Mucosa of descending colon (tissue), 3 donors: ENCODE measurements at regions not wholly inside any gene's neighbourhood (a gene's known extent, or its start where the extent isn't known, plus 50 kb on each side); places are given as distances from the start of the nearest gene placed in this dataset.

ENCODE experiments used
- ATAC-seq: fragments of 200-7000 bp; cut with Tn5 transposase; one replicate; pipeline ENCODE4 v1.9.1; 2020; ENCODE audit warnings: mild to moderate bottlenecking, moderate library complexity
- DNase-seq, 3 donors: peaks; one replicate each; pipeline ENCODE4 v3.0.0-alpha.2; 2020
- H3K36me3 ChIP-seq: fragments of 200-600 bp; one replicate; pipeline ENCODE4 v1.8.0; 2021; ENCODE audit warnings: low read depth, mild to moderate bottlenecking
- H3K4me1 ChIP-seq: fragments of 200-600 bp; one replicate; pipeline ENCODE4 v1.8.0; 2021; ENCODE audit warnings: low read depth, mild to moderate bottlenecking
- H3K4me3 ChIP-seq: fragments of 200-600 bp; one replicate; pipeline ENCODE4 v1.8.0; 2021; ENCODE audit warnings: mild to moderate bottlenecking
- H3K9me3 ChIP-seq: fragments of 200-600 bp; one replicate; pipeline ENCODE4 v1.8.0; 2021; ENCODE audit warnings: mild to moderate bottlenecking
- intact Hi-C, 2 donors: fragments of 100-400 bp; cut with DNase I in 1 of 2; cut with micrococcal nuclease in 1 of 2; formaldehyde crosslinking; loops; one replicate each; pipeline versions ENCODE4 v1.11.0 to v1.11.1; 2022; cut with DNase I, micrococcal nuclease
- TF ChIP-seq, protein P1 (sequence below): fragments of 200-600 bp; IDR thresholded peaks from one replicate; pipeline ENCODE4 v1.8.0; 2022; ENCODE audit warnings: antibody characterized with exemption, mild to moderate bottlenecking
- donor health status: DM: no; HTN: no; CAD: no; lungs with moderate emphysema.
- donor health status: DM: no; HTN: no; CAD: no.
- donor health status: DM: no; HTN: yes; CAD: no.

DNA sequence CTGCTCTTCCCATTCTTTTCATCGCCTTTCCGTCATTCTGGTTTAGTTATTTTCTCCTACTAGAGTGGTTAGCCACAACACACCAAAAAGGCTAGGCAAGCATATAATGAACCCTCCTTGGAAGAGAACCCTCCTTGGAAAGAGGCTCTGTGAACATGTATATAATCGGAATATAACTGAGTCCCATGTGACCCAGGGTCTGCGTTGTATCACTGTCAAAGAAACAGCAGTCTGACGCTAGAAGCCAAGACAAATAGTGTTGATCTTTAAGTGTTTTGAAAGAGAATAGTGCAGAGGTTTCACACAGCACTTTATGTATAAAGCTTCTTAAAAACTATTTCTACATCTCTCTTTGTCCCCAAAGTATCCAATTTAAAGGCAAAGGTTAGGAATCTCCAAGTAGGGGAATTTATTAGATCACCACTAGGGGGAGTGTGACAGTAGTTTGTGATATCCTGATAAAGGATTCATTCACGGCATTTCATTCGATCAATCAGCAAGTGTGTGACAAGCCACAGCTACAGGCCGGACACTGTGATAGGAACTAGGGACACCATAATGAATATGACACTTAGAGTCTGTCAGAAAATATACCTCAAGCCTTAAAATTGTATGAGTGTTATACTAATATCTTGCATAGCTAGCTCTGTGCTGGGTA, 395.3 kb downstream of the CD109 start:
- TF ChIP-seq, protein P1, sequence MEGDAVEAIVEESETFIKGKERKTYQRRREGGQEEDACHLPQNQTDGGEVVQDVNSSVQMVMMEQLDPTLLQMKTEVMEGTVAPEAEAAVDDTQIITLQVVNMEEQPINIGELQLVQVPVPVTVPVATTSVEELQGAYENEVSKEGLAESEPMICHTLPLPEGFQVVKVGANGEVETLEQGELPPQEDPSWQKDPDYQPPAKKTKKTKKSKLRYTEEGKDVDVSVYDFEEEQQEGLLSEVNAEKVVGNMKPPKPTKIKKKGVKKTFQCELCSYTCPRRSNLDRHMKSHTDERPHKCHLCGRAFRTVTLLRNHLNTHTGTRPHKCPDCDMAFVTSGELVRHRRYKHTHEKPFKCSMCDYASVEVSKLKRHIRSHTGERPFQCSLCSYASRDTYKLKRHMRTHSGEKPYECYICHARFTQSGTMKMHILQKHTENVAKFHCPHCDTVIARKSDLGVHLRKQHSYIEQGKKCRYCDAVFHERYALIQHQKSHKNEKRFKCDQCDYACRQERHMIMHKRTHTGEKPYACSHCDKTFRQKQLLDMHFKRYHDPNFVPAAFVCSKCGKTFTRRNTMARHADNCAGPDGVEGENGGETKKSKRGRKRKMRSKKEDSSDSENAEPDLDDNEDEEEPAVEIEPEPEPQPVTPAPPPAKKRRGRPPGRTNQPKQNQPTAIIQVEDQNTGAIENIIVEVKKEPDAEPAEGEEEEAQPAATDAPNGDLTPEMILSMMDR, result peak; percentile 36
- Histone ChIP-seq H3K4me3 (no peak overlapping the region), H3K36me3 (no peaks in the 10 kb centered on the region), H3K4me1 (no peaks in the 10 kb centered on the region), H3K9me3 (no peaks in the 10 kb centered on the region)
- no peak for ATAC-seq
- intact Hi-C loops, result loop anchor here (5.0 to 10.0 kb wide), 2 partner anchors 1114 to 1121 kb away; partner anchors contain the start of gene COL12A1 (in 1 of the 2)
- no peak for DNase-seq

DNA sequence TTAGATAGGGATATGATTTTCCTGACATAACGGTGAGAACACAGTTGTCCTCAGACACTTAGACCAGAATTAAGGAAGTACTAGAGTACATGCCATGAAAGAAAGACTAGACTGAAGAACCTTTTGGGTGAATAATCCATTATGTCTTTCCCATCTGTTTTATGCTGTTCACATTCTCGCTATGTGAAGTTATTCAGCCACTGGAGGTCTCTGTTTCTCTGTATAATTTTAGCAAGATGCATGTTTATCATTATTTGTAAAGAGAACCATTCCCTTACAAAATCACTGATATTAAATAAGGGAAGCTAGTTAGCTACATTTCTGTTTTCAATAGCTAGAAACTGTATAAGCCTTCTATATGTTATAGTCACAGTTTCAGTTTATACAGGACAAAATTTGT, 391.9 kb downstream of the CD109 start:
- no peaks in the 10 kb centered on the region for H3K9me3 ChIP-seq
- intact Hi-C loops, result no loop called here
- no peak for ATAC-seq
- TF ChIP-seq, protein P1, result no peak
- DNase-seq, result no peak
- H3K36me3 ChIP-seq, result no peaks in the 10 kb centered on the region
- H3K4me1 ChIP-seq, result no peaks in the 10 kb centered on the region
- no peak overlapping the region for H3K4me3 ChIP-seq

DNA sequence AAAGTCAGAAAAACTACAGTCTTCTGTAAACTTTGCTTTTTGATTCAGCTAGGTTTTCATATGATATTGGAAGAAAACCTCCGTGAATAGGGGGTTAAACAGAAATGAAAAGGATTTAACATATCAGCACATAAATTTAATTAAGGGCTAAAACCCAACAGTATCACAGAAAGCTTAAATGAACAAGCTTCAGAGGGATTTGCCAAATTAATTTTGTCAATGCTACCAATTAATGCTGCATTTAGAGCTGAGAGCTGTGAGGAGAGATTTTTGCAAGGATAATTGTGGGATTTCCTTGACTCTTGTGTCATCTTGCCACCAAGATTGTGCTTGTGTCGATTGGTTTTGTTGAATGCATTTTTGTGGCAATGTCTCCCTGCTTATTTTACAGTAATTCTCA, 379.9 kb downstream of the CD109 start:
- H3K4me1 ChIP-seq, result no peaks in the 10 kb centered on the region
- no peak for ATAC-seq
- intact Hi-C loops, result no loop called here
- no peak for DNase-seq
- no peaks in the 10 kb centered on the region for H3K9me3 ChIP-seq
- no peaks in the 10 kb centered on the region for H3K36me3 ChIP-seq
- H3K4me3 ChIP-seq, result no peak overlapping the region
- TF ChIP-seq, protein P1, result no peak

DNA sequence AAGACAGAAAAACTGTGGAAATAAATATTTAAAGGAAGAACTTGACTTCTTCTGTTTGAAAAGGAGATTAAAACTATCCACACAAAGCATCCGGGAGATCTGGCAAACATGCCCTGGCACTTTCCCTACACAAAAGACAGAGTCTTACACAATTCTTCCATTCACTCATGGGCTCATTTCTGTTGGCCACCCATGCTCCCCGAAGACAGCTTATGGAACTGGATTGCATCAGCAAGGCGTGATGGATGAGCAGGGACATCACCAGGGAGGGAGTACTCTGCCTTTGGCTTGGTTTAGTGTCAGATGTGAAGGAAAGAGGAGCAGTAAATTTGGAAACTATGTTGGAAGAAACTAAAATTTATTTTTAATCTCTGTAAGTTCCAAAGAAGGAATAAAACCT, 379.3 kb downstream of the CD109 start:
- intact Hi-C loops, result no loop called here
- no peak for ATAC-seq
- no peaks in the 10 kb centered on the region for H3K9me3 ChIP-seq

DNA sequence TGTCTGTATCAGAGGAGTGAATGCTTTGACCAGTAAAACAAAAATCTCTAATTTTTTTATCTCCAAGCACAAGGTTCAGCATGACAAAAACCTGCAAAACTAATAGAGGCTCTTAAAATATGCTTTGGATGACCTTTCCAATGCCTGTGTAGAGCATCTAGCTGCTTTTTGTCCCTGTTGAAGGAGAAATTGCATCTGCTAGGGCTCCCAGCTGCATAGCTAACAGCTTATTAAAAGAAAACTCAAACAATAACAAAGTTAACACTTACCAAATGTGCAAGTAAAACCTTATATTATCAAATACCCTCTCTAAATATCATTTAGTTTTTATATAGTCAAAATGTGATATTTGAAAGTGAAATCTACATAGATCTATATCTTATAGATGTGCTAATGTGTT, 378.6 kb downstream of the CD109 start:
- DNase-seq (no peak), ATAC-seq (no peak)
- H3K9me3 ChIP-seq, result no peaks in the 10 kb centered on the region
- TF ChIP-seq, protein P1, result no peak
- intact Hi-C loops, result no loop called here
- H3K36me3 ChIP-seq, result no peaks in the 10 kb centered on the region
- no peak overlapping the region for H3K4me3 ChIP-seq
- no peaks in the 10 kb centered on the region for H3K4me1 ChIP-seq

More for the DNA sequence above, 379.3 kb downstream of the CD109 start:
- Histone ChIP-seq H3K36me3 (no peaks in the 10 kb centered on the region), H3K4me1 (no peaks in the 10 kb centered on the region), H3K4me3 (no peak overlapping the region)
- DNase-seq, result peak in 1 of 3 donors; percentile 27
- TF ChIP-seq, protein P1, result no peak

DNA sequence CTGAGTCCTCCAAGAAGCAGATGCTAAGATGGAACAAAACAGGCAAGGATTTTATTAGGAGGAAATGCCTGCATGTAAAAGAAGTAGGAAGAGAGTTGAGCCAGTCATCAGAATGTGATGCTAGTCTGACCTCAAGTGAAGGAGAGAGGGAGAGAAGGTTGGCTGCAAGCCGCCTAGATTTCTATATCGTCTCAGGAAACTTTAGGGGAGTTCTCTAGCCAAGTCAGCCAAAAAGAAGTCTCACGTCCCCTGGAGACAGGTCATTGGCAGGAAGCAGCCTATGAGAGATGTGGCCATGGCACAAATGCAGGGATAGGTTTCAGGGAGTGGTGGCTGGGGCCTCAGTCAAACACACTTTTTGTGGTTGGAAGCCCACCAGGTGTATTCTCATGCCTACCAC, 378.0 kb downstream of the CD109 start:
- TF ChIP-seq, protein P1, result no peak
- no peak overlapping the region for H3K4me3 ChIP-seq
- DNase-seq, result no peak

More for the DNA sequence above, 378.0 kb downstream of the CD109 start:
- H3K9me3 ChIP-seq, result no peaks in the 10 kb centered on the region
- H3K4me1 ChIP-seq, result no peaks in the 10 kb centered on the region
- ATAC-seq, result no peak
- no peaks in the 10 kb centered on the region for H3K36me3 ChIP-seq
- intact Hi-C loops, result no loop called here
